OCI-LY1 (cell line): ENCODE measurements at regions not wholly inside any gene's neighbourhood (a gene's known extent, or its start where the extent isn't known, plus 50 kb on each side); places are given as distances from the start of the nearest gene placed in this dataset.

Experiments
- H2AFZ ChIP-seq: fragments of 200-600 bp; sonication (generic), shearing (Covaris generic); 2 replicates; pipeline ENCODE4 v1.6.0; 2014; ENCODE audit warnings: antibody characterized with exemption, mild to moderate bottlenecking, low read length
- H3F3A ChIP-seq: fragments of 200-600 bp; sonication (generic), shearing (Covaris generic); 2 replicates; pipeline ENCODE4 v1.6.0; 2014; ENCODE audit warnings: mild to moderate bottlenecking, antibody characterized with exemption, low read length, moderate library complexity; ENCODE audit not compliant: insufficient read depth
- H3K27ac ChIP-seq: fragments of 200-600 bp; sonication (generic); 2 replicates; pipeline ENCODE4 v1.5.1; 2014; ENCODE audit warnings: low read length, mixed run types, mild to moderate bottlenecking, low read depth; ENCODE audit not compliant: poor library complexity, severe bottlenecking
- H3K27me3 ChIP-seq: fragments of 200-600 bp; sonication (generic); 2 replicates; pipeline ENCODE4 v1.6.0; 2014; ENCODE audit warnings: antibody characterized with exemption, mild to moderate bottlenecking, low read length, moderate library complexity; ENCODE audit not compliant: insufficient read depth
- H3K36me3 ChIP-seq: fragments of 200-600 bp; sonication (generic); 2 replicates; pipeline ENCODE4 v1.6.1; 2014; ENCODE audit warnings: mild to moderate bottlenecking, antibody characterized with exemption, low read length, moderate library complexity, mixed read lengths; ENCODE audit not compliant: insufficient read depth
- H3K4me1 ChIP-seq: fragments of 200-600 bp; sonication (generic); 2 replicates; pipeline ENCODE4 v1.5.1; 2014; ENCODE audit warnings: mild to moderate bottlenecking, low read length, moderate library complexity; ENCODE audit not compliant: insufficient read depth, severe bottlenecking
- H3K4me2 ChIP-seq: fragments of 200-600 bp; sonication (generic), shearing (Covaris generic); 2 replicates; pipeline ENCODE4 v1.6.1; 2014; ENCODE audit warnings: low read length
- H3K4me3 ChIP-seq: fragments of 200-600 bp; sonication (generic); 2 replicates; pipeline ENCODE4 v1.5.1; 2014; ENCODE audit warnings: low read length, low read depth, mild to moderate bottlenecking, mixed read lengths; ENCODE audit not compliant: poor library complexity, severe bottlenecking
- H3K79me2 ChIP-seq: fragments of 200-600 bp; shearing (Covaris generic); 2 replicates; pipeline ENCODE4 v1.6.1; 2016; ENCODE audit warnings: mixed run types, low read length, mixed read lengths; ENCODE audit not compliant: insufficient read depth
- H3K9ac ChIP-seq: fragments of 200-600 bp; sonication (generic), shearing (Covaris generic); 2 replicates; pipeline ENCODE4 v1.6.1; 2014; ENCODE audit warnings: mild to moderate bottlenecking, low read length, mixed read lengths
- H3K9me2 ChIP-seq: fragments of 200-600 bp; sonication (generic), shearing (Covaris generic); 2 replicates; pipeline ENCODE4 v1.6.1; 2014; ENCODE audit warnings: low read depth, mild to moderate bottlenecking, low read length, mixed read lengths
- H3K9me3 ChIP-seq: fragments of 200-600 bp; shearing (Covaris generic); 2 replicates; pipeline ENCODE4 v1.6.1; 2014; ENCODE audit warnings: low read length, mixed read lengths
- H4K20me1 ChIP-seq: fragments of 200-600 bp; sonication (generic), shearing (Covaris generic); 2 replicates; pipeline ENCODE4 v1.6.0; 2016; ENCODE audit warnings: mild to moderate bottlenecking, low read length; ENCODE audit not compliant: insufficient read depth
- CTCF ChIP-seq: fragments of 200-600 bp; sonication (generic), shearing (Covaris generic); IDR thresholded peaks from 2 replicates; pipeline ENCODE4 v1.5.1; 2017; ENCODE audit warnings: mild to moderate bottlenecking, antibody characterized with exemption, low read length, moderate library complexity, mixed read lengths
- EZH2 ChIP-seq: fragments of 200-600 bp; sonication (generic), shearing (Covaris generic); IDR thresholded peaks from 2 replicates; pipeline ENCODE4 v1.8.0; 2017; ENCODE audit warnings: borderline replicate concordance, mixed run types, mild to moderate bottlenecking, antibody characterized with exemption, low read length, moderate library complexity, mixed read lengths

- no peak overlapping the region for H3K27ac ChIP-seq
- no peak overlapping the region for H2AFZ ChIP-seq
- H3K4me1 ChIP-seq, result no peaks in the 10 kb centered on the region
- H3K27me3 ChIP-seq, result no peaks in the 10 kb centered on the region
- no peaks in the 10 kb centered on the region for H3F3A ChIP-seq
- no peak overlapping the region for H3K9ac ChIP-seq
- H3K4me2 ChIP-seq, result no peak overlapping the region
- H3K9me2 ChIP-seq, result no peaks in the 10 kb centered on the region
- no peaks in the 10 kb centered on the region for H4K20me1 ChIP-seq
- H3K79me2 ChIP-seq, result no peaks in the 10 kb centered on the region
- TF ChIP-seq EZH2, result no peak
- no peak for TF ChIP-seq CTCF
- H3K4me3 ChIP-seq, result no peak overlapping the region
- H3K9me3 ChIP-seq, result no peaks in the 10 kb centered on the region
- H3K36me3 ChIP-seq, result no peaks in the 10 kb centered on the region
Measured at GRCh38 chr6:165218829-165219228, 90.6 kb downstream of the C6orf118 start.

- TF ChIP-seq EZH2, result no peak
- no peak for TF ChIP-seq CTCF
- Histone ChIP-seq H3K4me3 (no peak overlapping the region), H3K79me2 (no peaks in the 10 kb centered on the region), H3K9me3 (no peaks in the 10 kb centered on the region), H3K9ac (no peak overlapping the region), H3K27ac (no peak overlapping the region), H2AFZ (no peak overlapping the region), H3K9me2 (no peaks in the 10 kb centered on the region), H3F3A (no peaks in the 10 kb centered on the region), H3K4me2 (no peak overlapping the region), H3K36me3 (no peaks in the 10 kb centered on the region), H3K27me3 (no peaks in the 10 kb centered on the region), H4K20me1 (no peaks in the 10 kb centered on the region), H3K4me1 (no peaks in the 10 kb centered on the region)
Measured at GRCh38 chr6:165206798-165207197, 102.6 kb downstream of the C6orf118 start.

GRCh38 chr6:165205632-165206031, 103.8 kb downstream of the C6orf118 start:
- no peak overlapping the region for H3K9ac ChIP-seq
- H3K27ac ChIP-seq, result no peak overlapping the region
- H3K4me3 ChIP-seq, result no peak overlapping the region
- no peak overlapping the region for H2AFZ ChIP-seq
- H3K4me2 ChIP-seq, result no peak overlapping the region
- H3K9me3 ChIP-seq, result no peaks in the 10 kb centered on the region
- H3K4me1 ChIP-seq, result no peaks in the 10 kb centered on the region
- H3K79me2 ChIP-seq, result no peaks in the 10 kb centered on the region
- TF ChIP-seq CTCF, result no peak
- TF ChIP-seq EZH2, result no peak
- H3K36me3 ChIP-seq, result no peaks in the 10 kb centered on the region
- H3K27me3 ChIP-seq, result no peaks in the 10 kb centered on the region
- H4K20me1 ChIP-seq, result no peaks in the 10 kb centered on the region
- H3K9me2 ChIP-seq, result no peaks in the 10 kb centered on the region
- H3F3A ChIP-seq, result no peaks in the 10 kb centered on the region
